Upper lobe of left lung (tissue), 4 donors: ENCODE measurements at regions not wholly inside any gene's neighbourhood (a gene's known extent, or its start where the extent isn't known, plus 50 kb on each side); places are given as distances from the start of the nearest gene placed in this dataset.

ENCODE experiments used
- EP300 ChIP-seq, 4 donors: sonication (generic); formaldehyde crosslinking; IDR thresholded peaks; one replicate each; pipeline ENCODE4 v1.5.1; 2017; ENCODE audit warnings: antibody characterized with exemption in 4 of 4, control low read depth in 2 of 4
- POLR2A ChIP-seq, 4 donors: fragments of 450-650 bp; IDR thresholded peaks; one replicate each; pipeline ENCODE4 v1.5.1; 2016 to 2017; ENCODE audit warnings: antibody characterized with exemption in 4 of 4, mild to moderate bottlenecking in 2 of 4
- POLR2AphosphoS5 ChIP-seq, 2 donors: sonication (generic); formaldehyde crosslinking; IDR thresholded peaks; one replicate each; pipeline ENCODE4 v1.5.1; 2017; ENCODE audit warnings: antibody characterized with exemption in 2 of 2
- TF ChIP-seq, protein P1 (sequence below), 6 experiments: fragments of 450-650 bp in 4 of 6; fragments of 200-600 bp in 2 of 6; sonication (generic) in 2 of 6; IDR thresholded peaks; one replicate each; pipeline ENCODE4 v1.5.1; 2016 to 2019; ENCODE audit warnings: antibody characterized with exemption in 6 of 6

DNA sequence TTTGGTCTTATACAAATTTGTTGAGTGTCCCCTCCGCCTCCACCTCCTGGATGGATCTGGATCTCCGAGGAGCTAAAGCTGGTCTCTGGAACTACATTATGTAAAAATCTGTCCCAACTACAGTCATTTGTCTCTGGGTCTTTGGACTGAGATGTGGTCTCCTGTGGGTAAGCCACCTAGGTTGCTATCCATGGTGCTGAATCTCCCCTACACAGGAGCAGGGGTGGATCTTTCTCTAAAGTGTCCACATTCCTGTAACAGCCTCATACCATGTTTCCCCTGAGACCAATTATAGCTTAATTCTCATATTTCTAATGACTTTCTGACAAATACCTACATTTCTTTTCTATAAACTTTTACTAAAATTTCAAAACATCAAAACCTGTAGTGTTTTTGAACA lies 625.8 kb downstream of the TAFA4 start:
- TF ChIP-seq POLR2AphosphoS5 (IDR thresholded peaks at IDR 0.05) (no peak), POLR2A (IDR thresholded peaks at IDR 0.05) (no peak), EP300 (IDR thresholded peaks at IDR 0.05) (no peak)
- TF ChIP-seq, protein P1, sequence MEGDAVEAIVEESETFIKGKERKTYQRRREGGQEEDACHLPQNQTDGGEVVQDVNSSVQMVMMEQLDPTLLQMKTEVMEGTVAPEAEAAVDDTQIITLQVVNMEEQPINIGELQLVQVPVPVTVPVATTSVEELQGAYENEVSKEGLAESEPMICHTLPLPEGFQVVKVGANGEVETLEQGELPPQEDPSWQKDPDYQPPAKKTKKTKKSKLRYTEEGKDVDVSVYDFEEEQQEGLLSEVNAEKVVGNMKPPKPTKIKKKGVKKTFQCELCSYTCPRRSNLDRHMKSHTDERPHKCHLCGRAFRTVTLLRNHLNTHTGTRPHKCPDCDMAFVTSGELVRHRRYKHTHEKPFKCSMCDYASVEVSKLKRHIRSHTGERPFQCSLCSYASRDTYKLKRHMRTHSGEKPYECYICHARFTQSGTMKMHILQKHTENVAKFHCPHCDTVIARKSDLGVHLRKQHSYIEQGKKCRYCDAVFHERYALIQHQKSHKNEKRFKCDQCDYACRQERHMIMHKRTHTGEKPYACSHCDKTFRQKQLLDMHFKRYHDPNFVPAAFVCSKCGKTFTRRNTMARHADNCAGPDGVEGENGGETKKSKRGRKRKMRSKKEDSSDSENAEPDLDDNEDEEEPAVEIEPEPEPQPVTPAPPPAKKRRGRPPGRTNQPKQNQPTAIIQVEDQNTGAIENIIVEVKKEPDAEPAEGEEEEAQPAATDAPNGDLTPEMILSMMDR (IDR thresholded peaks at IDR 0.05) = no peak
